GM19324 (cell line): ENCODE measurements at regions not wholly inside any gene's neighbourhood (a gene's known extent, or its start where the extent isn't known, plus 50 kb on each side); places are given as distances from the start of the nearest gene placed in this dataset.
A peak's percentile ranks its signal among the peaks of the same experiment; 100 is the strongest.
"Not testable (repeated sequence)": the region's sequence is repeated elsewhere in the genome, so short reads cannot be mapped to it uniquely, and the experiment has no call there.

Experiments
- ATAC-seq: cut with Tn5 transposase; IDR thresholded peaks from one replicate; pipeline ENCODE4 v1.9.1; 2021; ENCODE audit warnings: mild to moderate bottlenecking, moderate library complexity; ENCODE audit not compliant: unreplicated experiment, low FRiP score

GRCh38 chr10:5576780-5577624 lies 52.2 kb downstream of the CALML3 start:
- ATAC-seq, result no peak

GRCh38 chr10:5580038-5580428 lies 55.3 kb downstream of the CALML3 start:
- ATAC-seq, result not testable (repeated sequence)

- peak; percentile 62 for ATAC-seq
Observed at GRCh38 chr10:5581670-5582566, 57.2 kb downstream of the CALML3 start.

DNA sequence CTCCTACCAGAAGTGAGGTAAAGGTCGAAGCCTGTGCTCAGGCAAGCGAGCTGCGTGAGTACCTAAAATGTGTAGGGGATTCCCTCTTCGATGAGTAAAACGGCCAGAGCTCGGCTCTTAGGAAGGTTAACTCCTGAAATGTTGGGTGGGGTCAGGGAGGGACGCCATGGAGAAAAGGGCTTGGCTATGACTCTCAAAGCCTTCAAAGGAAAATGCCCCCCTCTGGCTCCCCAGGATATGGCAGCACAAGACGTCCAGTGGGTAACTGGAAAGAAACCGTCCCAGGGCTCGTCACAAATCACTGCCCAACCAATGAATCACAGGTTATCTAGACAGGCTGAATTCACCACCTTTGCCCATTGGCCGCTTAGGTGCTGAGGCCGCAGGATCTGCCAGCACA lies 58.0 kb downstream of the CALML3 start:
- no peak for ATAC-seq

GRCh38 chr10:5583525-5584175 lies 58.9 kb downstream of the CALML3 start:
- ATAC-seq, result no peak

GRCh38 chr10:5584895-5585516 lies 60.2 kb downstream of the CALML3 start:
- ATAC-seq, result no peak

- ATAC-seq, result no peak
Observed at GRCh38 chr10:5585517-5586206, 60.9 kb downstream of the CALML3 start.

GRCh38 chr10:5587151-5588079 lies 62.7 kb downstream of the CALML3 start:
- no peak for ATAC-seq

DNA sequence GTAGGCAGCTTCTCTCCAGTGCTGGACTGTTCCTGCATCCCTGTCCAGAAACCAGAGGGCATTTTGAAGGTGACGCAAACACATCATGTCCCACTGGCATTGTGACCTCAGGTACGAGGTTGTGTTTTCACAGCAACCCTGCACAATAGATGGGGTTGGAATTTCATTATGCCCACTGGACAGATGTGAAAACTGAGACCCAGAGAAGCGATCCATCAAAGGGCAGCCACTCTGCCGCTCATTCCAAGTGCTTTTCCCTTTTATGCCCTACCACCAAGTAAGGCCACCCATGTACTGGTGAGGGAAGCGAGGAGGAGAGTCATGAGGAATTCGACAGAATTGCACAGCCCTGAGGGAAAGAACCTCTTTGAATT lies 63.3 kb downstream of the CALML3 start:
- no peak for ATAC-seq

DNA sequence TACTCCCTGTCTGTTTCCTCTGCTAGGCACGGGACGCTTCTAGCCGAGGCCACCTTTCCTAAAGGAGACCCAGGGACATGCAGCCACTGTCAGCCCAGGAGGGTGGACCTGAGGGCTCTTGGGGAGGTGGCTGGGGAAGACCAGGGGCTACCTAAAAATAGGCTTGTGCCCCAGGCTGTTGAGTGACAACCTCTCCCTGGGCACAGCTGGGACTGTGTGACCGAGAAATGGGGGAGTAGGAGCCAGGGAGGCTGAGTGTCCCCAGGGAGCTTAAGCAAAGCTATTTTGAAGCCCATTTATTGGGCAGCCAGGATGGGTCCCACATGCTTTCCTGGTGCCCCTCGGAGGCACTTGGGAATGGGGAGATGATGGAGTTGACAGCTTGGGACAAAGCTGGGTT lies 63.8 kb downstream of the CALML3 start:
- no peak for ATAC-seq
